GM12864 (cell line): ENCODE measurements at regions not wholly inside any gene's neighbourhood (a gene's known extent, or its start where the extent isn't known, plus 50 kb on each side); places are given as distances from the start of the nearest gene placed in this dataset.

Experiments used
- DNase-seq: peaks from one replicate; pipeline ENCODE4 v3.0.0-alpha.2; 2011; ENCODE audit warnings: low read depth
- H3K4me3 ChIP-seq: 2 replicates; pipeline ENCODE4 v1.5.1; 2011; ENCODE audit warnings: mild to moderate bottlenecking, low read depth, low read length, control low read depth
- TF ChIP-seq, protein P1 (sequence below): IDR thresholded peaks from 2 replicates; pipeline ENCODE4 v1.5.1; 2011; ENCODE audit warnings: low read depth, mild to moderate bottlenecking, moderate library complexity, low read length, control low read depth, inconsistent platforms; ENCODE audit errors: missing control alignments

DNA sequence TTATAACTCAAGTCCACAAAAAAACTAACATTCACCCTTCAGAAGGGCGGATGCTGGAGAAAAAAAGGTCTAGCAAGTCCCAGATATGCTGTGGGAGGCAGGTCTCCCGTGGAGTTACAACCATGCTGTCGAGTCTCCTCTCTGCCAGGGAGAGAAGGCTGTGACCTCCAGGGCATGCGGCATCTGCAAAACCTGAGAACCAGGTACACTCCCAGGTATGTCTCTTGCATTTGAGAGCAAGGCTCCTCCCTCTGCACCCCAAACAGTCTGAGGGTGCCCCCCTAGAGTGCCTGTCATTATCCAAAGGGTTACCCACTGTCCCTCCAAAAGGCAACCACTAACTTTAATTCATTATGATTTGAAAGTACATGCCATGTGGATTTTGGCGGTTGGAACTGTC, 134.0 kb downstream of the IRX2 start:
- TF ChIP-seq, protein P1, sequence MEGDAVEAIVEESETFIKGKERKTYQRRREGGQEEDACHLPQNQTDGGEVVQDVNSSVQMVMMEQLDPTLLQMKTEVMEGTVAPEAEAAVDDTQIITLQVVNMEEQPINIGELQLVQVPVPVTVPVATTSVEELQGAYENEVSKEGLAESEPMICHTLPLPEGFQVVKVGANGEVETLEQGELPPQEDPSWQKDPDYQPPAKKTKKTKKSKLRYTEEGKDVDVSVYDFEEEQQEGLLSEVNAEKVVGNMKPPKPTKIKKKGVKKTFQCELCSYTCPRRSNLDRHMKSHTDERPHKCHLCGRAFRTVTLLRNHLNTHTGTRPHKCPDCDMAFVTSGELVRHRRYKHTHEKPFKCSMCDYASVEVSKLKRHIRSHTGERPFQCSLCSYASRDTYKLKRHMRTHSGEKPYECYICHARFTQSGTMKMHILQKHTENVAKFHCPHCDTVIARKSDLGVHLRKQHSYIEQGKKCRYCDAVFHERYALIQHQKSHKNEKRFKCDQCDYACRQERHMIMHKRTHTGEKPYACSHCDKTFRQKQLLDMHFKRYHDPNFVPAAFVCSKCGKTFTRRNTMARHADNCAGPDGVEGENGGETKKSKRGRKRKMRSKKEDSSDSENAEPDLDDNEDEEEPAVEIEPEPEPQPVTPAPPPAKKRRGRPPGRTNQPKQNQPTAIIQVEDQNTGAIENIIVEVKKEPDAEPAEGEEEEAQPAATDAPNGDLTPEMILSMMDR = no peak
- no peak for DNase-seq
- H3K4me3 ChIP-seq = no peak overlapping the region

DNA sequence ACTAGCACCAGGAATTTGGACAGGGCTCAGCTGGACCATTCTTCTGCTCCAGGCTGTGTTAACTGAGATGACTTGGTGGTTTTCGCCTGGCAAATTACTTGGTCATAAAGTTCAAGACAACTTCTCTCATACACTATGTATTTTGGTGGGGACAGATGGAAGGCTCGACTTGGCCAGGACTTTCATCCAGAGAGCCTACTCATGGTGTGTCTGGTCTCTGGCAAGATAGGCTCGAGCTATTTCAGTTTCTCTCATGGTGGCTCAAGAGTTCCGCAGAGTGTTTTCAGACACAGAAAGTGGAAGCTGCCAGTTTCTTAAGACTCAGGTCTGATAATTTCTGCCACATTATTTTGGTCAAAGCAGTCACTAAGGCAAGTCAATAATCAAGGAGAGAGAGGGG, 135.6 kb downstream of the IRX2 start:
- no peak for DNase-seq
- TF ChIP-seq, protein P1 = no peak
- H3K4me3 ChIP-seq = no peak overlapping the region

DNA sequence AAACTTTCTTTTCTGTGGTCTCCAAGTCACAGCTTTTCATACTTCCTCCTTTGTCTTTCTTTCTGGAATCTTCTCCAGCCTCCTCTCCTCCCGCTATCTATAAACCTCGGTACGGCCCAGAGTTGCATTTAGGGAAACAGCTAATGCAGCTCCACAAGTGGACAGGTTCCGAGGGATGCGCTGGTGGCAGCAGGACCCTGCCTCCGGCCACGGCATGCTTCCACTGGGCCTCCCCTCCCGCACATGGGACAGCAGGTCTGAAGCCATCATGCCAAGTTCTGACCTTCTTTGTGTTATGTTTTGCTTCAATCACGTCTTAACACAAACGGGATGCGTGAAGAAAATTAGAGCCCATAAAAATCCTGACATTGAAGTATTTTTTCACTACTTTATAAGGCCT, 136.9 kb downstream of the IRX2 start:
- TF ChIP-seq, protein P1 = no peak
- no peak overlapping the region for H3K4me3 ChIP-seq
- DNase-seq = no peak

DNA sequence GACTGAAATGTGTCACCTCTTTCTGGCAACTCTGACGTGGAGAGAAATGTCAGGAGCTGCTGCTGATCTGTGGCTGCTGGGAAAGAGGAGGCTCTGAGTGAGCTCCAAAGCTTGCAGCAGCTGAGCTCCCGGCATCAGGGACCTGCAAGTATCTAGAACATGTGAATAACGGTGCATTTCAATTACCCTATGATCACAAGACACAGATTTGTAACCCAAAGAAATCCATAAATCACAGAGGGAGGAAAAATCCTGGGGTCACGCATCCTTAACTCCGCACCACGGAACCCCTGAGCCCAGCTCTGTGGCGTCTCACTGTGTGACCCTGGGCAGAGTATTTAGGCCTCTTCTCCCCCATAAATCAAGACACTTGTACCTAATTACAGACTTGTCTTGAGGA, 139.8 kb downstream of the IRX2 start:
- no peak overlapping the region for H3K4me3 ChIP-seq
- no peak for DNase-seq
- TF ChIP-seq, protein P1 = no peak

DNA sequence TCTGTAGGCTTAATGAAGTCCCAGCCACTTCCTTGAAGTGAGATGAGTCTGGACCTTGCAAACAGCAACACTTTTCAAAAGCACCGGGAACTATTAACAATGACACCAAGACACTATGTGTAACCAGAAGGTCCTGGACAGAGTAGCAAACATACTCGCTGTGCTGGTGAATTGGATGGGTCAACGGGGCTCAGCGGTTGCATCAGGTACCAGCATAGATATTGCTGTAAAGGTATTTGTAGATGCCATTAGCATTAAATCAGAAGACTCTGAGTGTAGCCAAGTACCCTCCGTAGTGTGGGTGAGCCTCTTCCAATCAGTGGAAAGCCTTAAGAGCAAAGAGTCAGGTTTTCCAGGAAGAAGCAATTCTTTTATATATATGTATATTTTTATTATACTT, 140.5 kb downstream of the IRX2 start:
- no peak for DNase-seq
- H3K4me3 ChIP-seq = no peak overlapping the region
- TF ChIP-seq, protein P1 = no peak

DNA sequence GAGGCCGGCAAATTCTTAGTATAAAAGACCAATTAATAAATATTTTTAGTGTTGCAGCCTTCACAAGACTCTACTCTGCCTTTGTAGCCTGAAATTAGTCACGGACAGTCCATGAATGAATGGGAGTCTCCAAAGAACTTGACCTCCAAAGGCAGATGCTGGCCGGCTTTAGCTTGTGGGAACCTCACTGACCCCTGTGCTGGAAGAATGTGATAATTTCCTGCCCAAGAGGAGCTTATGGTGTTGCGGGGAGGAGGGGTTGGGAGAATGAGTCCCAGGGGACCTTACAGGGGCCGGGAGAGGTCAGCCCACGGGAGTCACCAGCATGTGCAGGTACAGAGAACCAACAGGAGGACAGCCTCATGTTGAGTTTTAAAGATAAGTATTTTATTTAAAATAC, 143.1 kb downstream of the IRX2 start:
- DNase-seq = no peak
- no peak overlapping the region for H3K4me3 ChIP-seq
- TF ChIP-seq, protein P1 = no peak

DNA sequence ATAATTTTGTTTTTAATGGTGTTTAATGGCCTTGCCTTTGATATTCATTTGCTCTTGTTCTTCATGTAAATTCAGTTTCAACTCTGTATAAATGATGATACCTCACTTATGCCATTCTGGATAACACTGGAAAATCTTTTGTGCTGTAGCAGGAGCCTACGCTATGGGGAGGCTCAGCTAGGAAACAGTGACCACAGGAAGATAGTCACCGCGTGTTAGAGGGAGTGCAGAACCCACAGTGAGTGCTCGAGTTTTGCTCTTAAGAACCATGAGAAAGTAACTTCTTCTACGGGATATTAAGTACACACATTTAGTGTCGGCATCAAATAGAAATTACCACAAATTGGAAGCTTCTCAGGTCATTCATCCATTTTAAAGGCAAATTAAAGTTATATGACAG, 143.9 kb downstream of the IRX2 start:
- no peak for DNase-seq
- no peak overlapping the region for H3K4me3 ChIP-seq
- TF ChIP-seq, protein P1 = no peak
